Kidney glomerular epithelial cell (primary cell): ENCODE measurements at regions not wholly inside any gene's neighbourhood (a gene's known extent, or its start where the extent isn't known, plus 50 kb on each side); places are given as distances from the start of the nearest gene placed in this dataset.

ENCODE experiments used
- DNase-seq: peaks from one replicate; lab custom pipeline; 2025; lab: John Stamatoyannopoulos, UW

GRCh38 chr13:80452279-80452678, 111.4 kb upstream of the SPRY2 start:
- no peak for DNase-seq

- no peak for DNase-seq
Observed at GRCh38 chr13:80451641-80452040, 110.7 kb upstream of the SPRY2 start.

- no peak for DNase-seq
Observed at GRCh38 chr13:80450386-80450785, 109.5 kb upstream of the SPRY2 start.

GRCh38 chr13:80448725-80449124, 107.8 kb upstream of the SPRY2 start:
- DNase-seq: no peak

GRCh38 chr13:80447747-80448146, 106.8 kb upstream of the SPRY2 start:
- DNase-seq: no peak

GRCh38 chr13:80444240-80445015, 103.5 kb upstream of the SPRY2 start:
- no peak for DNase-seq

GRCh38 chr13:80442609-80443008, 101.7 kb upstream of the SPRY2 start:
- DNase-seq: no peak

GRCh38 chr13:80441968-80442367, 101.0 kb upstream of the SPRY2 start:
- no peak for DNase-seq

GRCh38 chr13:80438521-80438920, 97.6 kb upstream of the SPRY2 start:
- no peak for DNase-seq

GRCh38 chr13:80437231-80437630, 96.3 kb upstream of the SPRY2 start:
- DNase-seq: no peak

- DNase-seq: no peak
Observed at GRCh38 chr13:80436571-80437169, 95.7 kb upstream of the SPRY2 start.

GRCh38 chr13:80430561-80430960, 89.6 kb upstream of the SPRY2 start:
- DNase-seq: no peak

GRCh38 chr13:80428349-80429096, 87.6 kb upstream of the SPRY2 start:
- no peak for DNase-seq

GRCh38 chr13:80419416-80419815, 78.5 kb upstream of the SPRY2 start:
- no peak for DNase-seq

GRCh38 chr13:80413611-80414010, 72.7 kb upstream of the SPRY2 start:
- DNase-seq: no peak

- no peak for DNase-seq
Observed at GRCh38 chr13:80408270-80408669, 67.3 kb upstream of the SPRY2 start.

- no peak for DNase-seq
Observed at GRCh38 chr13:80400865-80401426, 60.0 kb upstream of the SPRY2 start.

GRCh38 chr13:80400164-80400864, 59.4 kb upstream of the SPRY2 start:
- DNase-seq: no peak

- DNase-seq: no peak
Observed at GRCh38 chr13:80399340-80400163, 58.6 kb upstream of the SPRY2 start.
